Right kidney (tissue), 1 donor: ENCODE measurements at regions not wholly inside any gene's neighbourhood (a gene's known extent, or its start where the extent isn't known, plus 50 kb on each side); places are given as distances from the start of the nearest gene placed in this dataset.
"Not testable (repeated sequence)": the region's sequence is repeated elsewhere in the genome, so short reads cannot be mapped to it uniquely, and the experiment has no call there.

ENCODE experiments used
- DNase-seq: peaks from one replicate; pipeline ENCODE4 v3.0.0-alpha.2; 2016

DNA sequence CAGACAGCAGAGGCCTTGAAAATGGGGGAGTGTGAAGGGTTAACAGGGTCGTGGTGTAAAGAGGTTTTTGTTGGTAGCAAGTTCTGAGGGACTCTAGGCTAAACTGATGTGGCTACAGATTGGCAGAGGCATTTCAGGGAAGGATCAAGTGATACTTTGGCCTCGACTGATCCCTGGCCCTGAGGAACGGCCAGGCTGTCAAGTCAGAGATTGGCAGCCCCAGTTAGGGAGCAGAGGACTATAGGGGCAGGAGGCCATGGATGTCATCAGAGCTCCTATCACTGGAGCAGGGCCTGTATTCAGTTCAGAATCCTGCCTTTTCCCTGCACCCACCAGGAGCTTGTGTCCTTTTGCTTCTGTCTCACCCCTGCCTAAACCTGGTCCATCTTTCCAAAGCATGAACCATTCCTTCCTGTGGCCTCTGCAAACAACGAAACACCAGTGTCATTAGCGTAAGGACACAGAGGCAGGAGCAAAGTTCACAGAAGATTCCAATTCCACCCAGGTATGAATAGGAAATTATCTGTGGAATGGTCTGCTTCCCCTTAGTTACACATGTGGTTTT, 613.1 kb downstream of the MID1IP1 start:
- DNase-seq: no peak

DNA sequence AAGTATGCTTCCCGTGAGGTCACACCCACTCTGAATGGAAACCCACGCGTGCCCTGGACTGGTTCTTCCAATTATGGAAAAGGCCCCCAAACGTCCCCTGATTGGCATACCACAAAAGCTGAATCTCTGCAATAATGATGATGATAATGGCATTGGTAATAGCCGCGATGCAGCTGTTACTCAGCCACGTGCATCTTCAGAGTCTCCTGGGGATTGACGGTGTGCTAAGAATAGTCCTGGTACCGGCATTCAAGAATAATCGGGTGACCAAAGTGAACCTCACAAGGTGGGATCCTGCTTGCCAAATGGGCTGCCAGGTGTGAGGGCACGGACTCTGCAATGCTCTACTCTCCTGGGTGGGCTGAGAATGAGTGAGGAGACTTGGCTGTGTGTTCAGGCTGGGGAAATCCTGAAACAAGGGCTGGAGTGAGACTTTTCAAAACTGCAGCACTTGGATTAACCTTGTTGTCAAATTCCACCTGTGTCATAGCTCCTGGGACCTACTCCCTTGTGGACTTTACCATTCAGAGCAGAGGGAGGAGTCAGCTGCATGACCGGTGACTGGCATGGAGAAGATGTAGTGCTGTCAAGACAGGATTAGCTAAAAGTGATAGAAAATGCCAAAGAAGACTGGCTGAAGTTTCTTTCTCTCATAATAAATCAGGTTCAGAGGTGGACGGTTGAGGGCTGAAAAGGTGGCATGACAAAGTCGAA, 615.4 kb downstream of the MID1IP1 start:
- DNase-seq: no peak

DNA sequence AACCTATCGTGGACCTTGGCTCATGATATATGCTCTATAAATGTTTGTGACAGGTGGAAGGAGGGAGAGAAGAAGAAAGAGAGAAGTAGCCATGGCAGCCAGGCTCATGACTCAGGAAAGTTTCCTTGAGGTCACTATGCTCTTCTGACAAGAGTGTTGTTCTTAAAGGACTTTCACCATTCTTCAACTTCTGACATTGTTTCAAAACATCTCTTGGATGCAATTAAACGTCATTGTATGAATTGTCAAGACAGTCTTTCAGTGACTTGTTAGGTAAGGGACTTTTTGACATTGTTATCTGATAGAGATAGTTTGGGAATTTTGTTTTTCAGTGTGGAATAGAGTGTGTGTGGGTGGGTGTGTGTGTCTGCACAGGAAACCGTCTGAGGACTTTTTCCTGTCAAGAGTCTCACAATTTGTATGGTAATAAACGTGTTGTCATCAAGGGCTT, 617.0 kb downstream of the MID1IP1 start:
- no peak for DNase-seq

DNA sequence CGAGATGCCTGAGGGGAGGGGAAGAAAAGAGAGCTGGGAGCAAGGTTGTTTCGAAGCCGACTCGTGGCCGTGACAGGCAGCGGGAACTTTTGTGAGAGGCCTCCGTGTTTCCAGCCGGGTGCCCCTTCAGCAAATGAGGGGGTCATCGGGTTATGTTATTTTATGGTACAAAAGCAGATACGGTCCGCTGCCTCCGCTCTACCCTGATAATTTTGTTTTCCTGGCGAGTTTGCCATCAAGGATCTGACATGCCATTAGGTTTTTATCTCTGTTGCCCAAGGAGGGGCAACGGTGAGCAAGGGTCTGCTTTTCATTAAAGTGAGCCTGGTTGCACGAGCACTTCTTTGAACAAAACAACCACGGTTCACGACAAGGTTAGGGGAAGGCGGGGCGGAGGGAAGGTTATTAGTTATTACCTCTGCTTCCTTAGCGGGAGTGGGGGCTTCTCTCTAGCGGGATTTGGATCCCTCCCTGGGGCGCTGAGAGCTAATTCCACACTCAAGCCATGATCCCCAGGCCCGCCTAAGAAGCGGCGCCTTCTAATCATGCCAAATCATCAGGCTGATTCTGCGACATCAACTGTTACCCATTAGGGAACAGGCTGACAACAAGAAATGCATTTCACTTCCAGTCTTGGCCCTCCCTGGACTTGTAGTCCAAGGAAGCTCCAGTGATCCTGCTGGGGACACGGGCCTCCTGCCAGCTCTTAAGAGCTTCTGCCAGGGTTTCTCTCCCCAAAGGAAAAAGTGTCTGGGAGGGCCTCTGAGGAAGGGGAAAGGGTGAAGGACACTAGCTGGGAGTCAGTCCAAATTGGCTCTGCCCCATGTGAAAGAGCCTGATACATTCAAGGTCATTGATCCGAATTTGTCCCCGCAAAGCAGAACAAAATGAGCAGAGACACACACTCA, 617.7 kb downstream of the MID1IP1 start:
- DNase-seq: peak; percentile 63

DNA sequence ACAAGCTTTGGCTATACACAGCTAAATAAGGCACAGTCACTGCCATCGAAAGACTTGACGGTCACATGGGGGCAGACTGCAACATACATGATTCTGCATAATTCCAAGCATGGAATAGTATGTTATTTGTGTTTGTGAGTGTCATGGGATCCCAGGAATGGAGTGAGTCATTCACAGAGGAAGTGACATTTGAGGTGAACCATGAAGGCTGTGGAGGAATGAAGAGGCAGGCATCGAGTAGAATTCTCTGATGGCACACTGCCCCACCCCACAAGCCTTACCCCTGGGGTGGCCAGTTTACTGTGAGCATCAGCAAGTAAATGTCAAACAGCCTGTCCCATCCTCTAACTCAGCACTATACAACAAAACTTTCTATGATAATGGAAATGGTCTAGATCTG, 619.7 kb downstream of the MID1IP1 start:
- no peak for DNase-seq

DNA sequence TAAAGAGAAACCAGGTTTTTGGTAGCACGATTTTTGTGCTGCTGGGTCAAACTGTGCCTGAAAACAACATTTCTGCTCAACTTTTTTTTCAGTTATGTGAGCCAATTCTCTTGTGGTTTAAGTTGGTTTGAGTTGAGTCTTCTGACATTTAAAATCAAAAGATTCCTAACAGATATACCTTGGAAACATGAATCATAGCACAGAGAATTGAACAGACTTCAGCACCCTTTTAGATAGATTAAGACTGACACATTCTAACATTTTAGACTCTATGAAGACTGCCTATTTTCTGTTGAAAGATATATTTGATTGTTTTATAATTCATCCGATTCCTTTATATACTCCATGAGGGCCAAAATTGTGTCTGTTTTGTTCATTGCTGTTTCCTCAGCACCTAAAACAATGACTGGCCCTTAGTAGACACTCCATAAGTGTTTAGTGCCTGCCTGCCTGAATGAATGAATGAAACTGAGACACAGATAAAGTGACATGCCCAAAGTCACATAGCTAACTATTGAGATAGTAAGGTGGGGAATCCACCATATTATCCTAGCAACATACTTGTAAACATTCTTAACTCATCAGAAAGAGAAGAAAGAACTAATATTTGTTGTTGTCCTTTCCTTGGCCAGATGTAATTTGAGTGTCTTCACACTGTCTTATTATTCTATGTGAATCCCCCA, 624.0 kb downstream of the MID1IP1 start:
- DNase-seq: no peak

DNA sequence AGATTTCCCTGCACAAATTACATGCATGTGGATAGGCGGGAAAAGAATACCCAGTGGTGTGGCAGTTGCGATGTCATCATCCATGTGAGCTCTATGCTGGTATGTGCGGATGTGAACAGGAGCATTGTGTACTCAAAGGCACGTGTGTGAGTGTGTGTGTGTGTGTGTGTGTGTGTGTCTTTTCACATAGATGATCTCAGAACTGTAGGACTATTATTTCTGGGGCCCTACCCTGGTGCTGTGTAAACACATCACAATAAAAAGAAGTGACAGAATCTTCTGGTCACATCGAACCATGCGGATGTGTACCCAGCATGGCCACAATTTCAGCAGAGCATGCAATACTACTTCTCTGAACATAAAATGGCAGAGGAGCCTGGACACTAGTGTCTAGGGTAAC, 624.8 kb downstream of the MID1IP1 start:
- DNase-seq: no peak

DNA sequence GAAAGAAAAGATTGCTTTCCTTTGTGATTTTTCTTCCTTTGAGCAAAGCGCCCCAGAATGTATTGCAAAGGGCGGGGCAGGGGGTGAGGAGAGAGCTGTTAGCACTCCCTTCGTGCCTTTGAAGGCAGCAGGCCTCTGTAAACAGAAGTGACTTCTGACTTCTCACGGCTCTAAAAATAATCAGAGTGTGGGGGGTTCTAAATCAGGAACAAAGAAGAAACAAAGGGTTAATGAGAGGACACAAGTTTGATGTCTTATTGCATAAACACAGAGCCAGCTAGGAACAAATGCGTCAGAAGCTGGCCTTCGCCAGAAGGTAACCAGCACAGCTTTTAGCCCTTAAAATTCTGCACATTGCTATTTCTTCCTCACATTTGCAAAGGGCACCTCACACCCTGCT, 626.2 kb downstream of the MID1IP1 start:
- DNase-seq: no peak

DNA sequence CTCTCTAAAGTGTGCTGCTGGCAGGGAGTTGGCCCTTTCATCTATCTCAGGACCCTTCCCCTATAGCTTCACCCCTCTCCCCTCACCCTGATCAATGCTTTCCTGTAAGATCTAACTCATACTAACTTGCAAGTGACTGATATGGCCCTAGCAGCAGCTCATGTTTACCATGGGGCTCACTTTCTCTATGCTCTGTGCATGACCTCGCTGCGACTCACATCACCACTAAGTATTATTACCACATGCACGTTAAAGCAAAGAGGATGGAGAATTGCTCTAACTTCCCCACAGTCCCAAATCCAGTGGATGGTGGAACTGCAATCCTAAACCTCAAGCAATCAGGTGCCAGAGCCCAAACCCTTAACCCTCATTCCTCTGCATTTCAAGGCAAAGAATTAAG, 626.6 kb downstream of the MID1IP1 start:
- no peak for DNase-seq

DNA sequence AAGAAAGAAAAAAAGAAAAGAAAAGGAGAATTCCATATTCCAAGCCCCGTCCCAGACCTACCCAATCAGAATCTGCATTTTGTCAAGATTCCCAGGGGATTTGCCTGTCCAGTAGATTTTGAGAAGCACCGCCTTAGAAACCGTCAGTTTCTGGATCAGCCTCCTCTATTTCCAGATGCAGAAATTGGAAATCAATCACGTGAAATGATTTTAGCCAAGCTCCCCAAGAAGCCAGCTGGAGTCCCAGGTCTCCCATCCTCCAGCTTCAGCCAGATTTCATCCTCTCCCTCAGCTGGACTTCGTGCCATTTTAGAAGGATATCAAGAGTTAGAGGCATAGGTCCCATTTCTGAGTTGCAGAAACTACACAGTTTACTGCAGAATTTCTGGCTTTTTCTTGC, 629.3 kb downstream of the MID1IP1 start:
- no peak for DNase-seq

DNA sequence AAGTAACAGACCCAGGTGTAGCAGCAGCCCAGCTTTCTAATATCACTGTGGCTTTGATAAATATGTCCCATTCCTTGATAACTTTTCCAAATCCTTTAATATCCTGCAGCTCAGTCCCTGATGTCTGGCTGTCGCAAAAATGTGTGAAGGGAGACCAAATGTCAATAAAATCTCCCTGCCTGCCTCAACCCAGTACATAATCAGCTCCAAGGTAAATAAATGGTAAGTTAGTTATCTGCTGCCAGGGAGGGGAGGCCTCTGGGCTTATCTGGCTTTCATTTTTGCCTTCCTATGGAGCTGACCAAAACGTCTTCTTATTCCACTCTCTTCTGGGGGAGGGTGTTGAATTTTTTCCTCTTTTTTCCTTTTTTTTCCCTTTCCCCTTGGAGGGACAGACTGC, 630.6 kb downstream of the MID1IP1 start:
- no peak for DNase-seq

DNA sequence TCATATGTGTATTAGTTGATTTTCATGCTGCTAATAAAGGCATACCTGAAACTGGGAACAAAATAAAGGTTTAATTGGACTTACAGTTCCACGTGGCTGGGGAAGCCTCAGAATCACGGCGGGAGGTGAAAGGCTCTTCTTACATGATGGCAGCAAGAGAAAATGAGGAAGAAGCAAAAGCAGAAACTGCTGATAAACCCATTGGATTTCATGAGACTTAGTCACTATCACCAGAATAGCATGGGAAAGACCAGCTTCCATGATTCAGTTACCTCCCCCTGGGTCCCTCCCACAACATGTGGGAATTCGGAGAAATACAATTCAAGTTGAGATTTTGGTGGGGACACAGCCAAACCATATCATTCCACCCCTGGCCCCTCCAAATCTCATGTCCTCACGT, 633.4 kb downstream of the MID1IP1 start:
- not testable (repeated sequence) for DNase-seq

DNA sequence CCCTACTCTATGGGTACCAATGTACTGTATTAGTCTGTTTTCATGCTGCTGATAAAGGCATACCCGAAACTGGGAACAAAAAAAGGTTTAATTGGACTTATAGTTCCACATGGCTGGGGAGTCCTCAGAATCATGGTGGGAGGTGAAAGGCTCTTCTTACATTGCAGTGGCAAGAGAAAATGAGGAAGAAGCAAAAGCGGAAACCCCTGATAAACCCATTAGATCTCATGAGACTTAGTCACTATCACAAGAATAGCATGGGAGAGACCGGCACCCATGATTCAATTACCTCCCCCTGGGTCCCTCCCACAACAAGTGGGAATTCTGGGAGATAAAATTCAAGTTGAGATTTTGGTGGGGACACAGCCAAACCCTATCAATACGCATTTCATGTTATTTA, 635.3 kb downstream of the MID1IP1 start:
- not testable (repeated sequence) for DNase-seq

DNA sequence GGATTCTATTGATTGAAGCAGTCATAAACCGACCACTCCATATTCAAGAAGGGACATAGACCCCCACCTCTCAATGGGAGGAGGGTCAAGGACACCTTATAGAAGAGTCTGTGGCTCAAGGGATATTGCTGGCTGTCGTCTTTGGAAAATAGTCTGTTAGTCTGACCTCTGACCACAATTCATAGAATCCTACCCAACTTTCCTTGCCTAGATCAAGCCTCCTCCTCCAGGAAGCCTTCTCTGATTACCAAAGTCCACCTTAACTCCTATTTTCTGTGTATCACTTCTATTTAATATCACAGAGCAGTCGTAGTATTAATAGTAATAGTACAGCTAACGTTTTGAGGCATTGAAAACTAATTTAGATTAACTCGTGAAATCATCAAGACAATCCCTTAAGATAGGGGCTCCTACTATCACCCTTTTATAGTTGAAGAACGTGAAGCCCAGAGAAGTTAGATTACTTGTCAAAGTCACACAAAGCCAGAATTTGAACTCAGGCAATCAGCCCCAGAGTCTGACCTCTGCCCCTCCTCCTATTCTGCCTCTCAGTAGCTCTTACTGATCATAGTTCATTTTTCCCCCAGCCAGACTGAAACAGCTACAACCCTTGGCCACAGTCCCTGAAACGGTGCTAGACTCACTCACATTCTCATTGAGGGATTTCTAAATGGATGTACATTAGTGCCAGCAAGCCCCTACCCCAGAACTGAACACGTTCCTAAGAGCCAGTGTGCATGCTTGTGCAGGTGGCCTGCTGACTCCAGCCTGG, 636.6 kb downstream of the MID1IP1 start:
- DNase-seq: no peak

DNA sequence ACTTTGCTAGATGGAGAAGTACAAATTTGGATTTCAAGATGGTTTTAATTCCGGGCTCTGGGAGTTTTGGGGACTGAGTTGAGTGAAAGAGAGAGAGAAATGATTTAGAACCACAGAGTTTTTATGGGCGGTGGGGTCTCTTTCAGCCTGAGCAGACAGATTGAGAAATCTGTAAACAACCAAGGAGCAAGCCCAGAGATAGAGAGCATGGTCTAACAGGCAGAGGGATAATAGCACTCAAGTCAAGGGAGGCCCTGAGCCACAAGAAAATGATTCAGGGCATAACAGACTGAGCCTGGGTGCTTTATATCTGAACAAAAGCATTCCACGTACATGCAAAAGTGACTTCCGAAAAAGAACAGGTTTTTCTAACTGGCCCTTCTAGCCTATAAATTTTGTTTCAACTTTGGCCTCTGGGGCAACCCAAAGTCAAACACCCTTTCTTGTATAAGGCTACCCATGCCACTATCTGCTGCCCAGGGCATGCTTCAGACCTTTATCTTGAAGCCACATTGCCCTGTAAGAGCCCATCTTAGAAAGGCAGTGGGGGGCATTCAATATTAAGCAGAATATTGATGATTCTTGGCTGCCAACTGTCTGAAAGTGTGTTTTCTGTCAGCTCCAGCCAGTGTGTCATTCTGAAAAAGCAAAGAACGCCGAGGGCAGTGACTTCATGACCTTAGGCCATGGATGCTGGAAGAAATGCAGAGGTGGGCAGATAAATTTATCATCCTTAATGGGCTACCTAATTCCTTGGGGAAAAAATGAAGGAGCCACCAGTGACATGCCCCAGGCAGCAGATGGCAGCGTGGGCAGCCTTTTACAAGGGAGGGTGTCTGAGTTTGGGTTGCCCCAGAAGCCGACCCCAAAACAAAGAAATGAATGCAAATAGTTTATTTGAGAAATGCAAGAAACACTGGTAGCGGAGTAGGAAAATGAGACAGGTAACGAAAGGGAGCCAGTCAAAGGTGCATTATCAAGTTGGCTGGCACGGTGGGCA, 637.6 kb downstream of the MID1IP1 start:
- DNase-seq: no peak

DNA sequence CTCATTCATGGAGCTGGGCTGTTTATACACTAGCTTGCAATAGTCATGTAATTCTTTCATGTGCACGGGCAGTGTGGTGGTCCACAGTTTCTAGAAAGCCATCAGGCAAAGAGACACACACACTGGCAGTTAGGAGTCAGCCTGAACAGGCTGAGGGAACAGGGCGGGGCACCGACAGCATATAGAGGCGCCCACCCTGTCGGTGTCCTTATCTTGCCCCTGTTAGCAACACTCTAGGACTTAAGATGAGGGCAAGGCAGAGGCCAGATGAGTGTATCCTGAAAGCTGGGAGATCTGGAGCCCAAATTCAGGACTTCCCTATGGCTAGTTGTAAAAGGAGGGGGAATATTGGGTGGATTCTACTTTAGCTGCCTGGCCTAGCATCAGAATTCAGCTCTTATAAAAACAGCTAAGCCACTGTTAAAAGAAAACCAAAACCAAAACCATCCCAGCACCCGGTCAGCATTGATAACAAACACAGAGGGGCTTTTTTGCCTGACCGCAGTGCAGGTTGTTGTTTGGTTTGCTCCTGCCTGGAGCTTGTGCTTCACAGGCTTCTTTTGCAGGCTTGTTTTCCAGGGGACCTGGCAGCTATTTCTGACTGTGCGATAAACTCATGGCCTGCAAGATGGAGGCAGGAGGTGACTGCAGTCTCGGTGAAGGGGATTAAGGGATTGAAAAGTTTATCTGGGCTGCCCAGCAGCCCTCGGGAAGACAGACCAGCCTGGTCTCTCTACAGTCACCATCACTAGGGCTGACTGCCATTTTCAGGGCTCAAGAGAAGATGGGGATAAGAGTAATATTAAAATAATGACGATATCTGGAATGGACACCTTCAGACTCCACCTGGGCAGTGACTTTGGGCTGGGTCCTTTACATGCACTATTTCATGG, 638.9 kb downstream of the MID1IP1 start:
- no peak for DNase-seq

DNA sequence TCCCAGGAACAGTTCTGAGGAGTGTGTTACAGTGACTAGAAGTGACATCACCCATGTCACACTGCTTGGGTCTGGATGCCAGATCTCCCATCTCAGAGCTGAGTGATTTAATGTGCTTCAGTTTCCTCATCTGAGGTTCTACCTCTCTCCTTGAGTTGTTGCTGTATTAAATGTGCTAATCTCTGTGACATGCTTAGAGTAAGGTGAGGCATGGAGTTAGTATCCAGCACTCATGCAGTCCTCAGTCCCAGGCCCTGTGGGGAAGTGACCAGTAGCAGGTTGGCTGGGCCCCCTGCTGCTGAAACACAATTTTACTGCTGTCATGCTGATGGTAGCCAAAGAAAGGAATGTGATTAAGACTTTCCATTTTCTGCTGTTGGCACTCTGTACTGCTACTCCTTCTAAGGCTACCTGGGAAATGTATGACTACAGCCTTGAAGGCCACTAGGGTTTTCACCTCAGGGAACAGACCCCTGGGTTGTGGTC, 639.6 kb downstream of the MID1IP1 start:
- no peak for DNase-seq

DNA sequence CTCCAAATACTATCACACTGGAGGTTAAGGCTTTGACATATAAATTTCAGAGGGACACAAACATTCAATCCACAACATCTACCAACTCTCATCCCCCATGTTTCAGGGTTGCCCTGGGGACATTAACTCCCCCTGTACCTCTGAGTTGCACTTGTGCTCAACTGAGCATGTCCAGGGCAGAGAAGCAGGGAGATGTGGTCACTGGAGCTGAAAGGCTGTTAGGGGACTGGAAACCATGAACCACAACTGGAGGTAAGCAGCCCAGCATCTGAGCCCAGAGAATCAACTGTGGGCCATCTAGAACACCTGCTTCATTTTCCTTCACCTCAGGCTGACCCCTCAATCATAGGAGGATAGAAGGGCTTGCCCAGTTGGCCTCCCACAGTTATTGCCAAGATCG, 641.1 kb downstream of the MID1IP1 start:
- DNase-seq: no peak

DNA sequence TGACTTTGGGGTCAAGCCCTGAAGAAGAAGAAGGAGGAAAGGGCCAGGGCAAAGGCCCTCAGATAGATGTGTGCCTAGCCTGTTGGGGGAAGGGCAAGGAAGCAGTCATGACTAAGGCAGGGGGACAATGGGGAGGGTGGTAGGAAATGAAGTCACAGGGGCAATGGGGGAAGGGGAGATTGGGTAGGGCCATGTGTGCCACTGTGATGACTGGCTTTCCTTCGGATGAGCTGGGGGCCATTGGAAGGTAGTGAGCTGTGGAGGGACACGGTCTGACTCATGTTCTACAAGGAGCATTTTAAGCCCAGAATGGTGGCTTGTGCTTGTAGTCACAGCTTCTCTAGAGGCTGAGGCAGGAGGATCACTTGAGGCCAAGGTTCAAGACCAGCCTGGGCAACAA, 642.0 kb downstream of the MID1IP1 start:
- no peak for DNase-seq
